GM18870 (cell line): ENCODE measurements at regions not wholly inside any gene's neighbourhood (a gene's known extent, or its start where the extent isn't known, plus 50 kb on each side); places are given as distances from the start of the nearest gene placed in this dataset.

Experiments used
- ATAC-seq: cut with Tn5 transposase; IDR thresholded peaks from one replicate; pipeline ENCODE4 v1.9.1; 2021; ENCODE audit warnings: moderate library complexity; ENCODE audit not compliant: unreplicated experiment

- ATAC-seq: no peak
Observed at GRCh38 chr4:17068392-17068791, 169.9 kb upstream of the LDB2 start.

GRCh38 chr4:17066972-17067371, 168.5 kb upstream of the LDB2 start:
- ATAC-seq: no peak

GRCh38 chr4:17066236-17066635, 167.8 kb upstream of the LDB2 start:
- ATAC-seq: no peak

GRCh38 chr4:17065821-17066220, 167.4 kb upstream of the LDB2 start:
- ATAC-seq: no peak

GRCh38 chr4:17064959-17065358, 166.5 kb upstream of the LDB2 start:
- ATAC-seq: no peak

GRCh38 chr4:17063888-17064287, 165.4 kb upstream of the LDB2 start:
- no peak for ATAC-seq

GRCh38 chr4:17060230-17060629, 161.8 kb upstream of the LDB2 start:
- no peak for ATAC-seq

- no peak for ATAC-seq
Observed at GRCh38 chr4:17058916-17059741, 160.7 kb upstream of the LDB2 start.

GRCh38 chr4:17058536-17058915, 160.1 kb upstream of the LDB2 start:
- ATAC-seq: no peak

GRCh38 chr4:17057035-17057434, 158.6 kb upstream of the LDB2 start:
- no peak for ATAC-seq

GRCh38 chr4:17055788-17056187, 157.3 kb upstream of the LDB2 start:
- ATAC-seq: no peak

- no peak for ATAC-seq
Observed at GRCh38 chr4:17045866-17046265, 147.4 kb upstream of the LDB2 start.

GRCh38 chr4:17038510-17039176, 140.2 kb upstream of the LDB2 start:
- ATAC-seq: no peak

GRCh38 chr4:17033768-17034181, 135.3 kb upstream of the LDB2 start:
- no peak for ATAC-seq

- ATAC-seq: no peak
Observed at GRCh38 chr4:17033025-17033767, 134.8 kb upstream of the LDB2 start.

- no peak for ATAC-seq
Observed at GRCh38 chr4:17030543-17030942, 132.1 kb upstream of the LDB2 start.

GRCh38 chr4:17029964-17030363, 131.5 kb upstream of the LDB2 start:
- no peak for ATAC-seq

GRCh38 chr4:17029432-17029831, 131.0 kb upstream of the LDB2 start:
- ATAC-seq: no peak

GRCh38 chr4:17027495-17027894, 129.1 kb upstream of the LDB2 start:
- no peak for ATAC-seq

GRCh38 chr4:17024425-17024824, 126.0 kb upstream of the LDB2 start:
- ATAC-seq: no peak

GRCh38 chr4:17020901-17021300, 122.5 kb upstream of the LDB2 start:
- no peak for ATAC-seq

GRCh38 chr4:17020451-17020850, 122.0 kb upstream of the LDB2 start:
- ATAC-seq: no peak
